ENCODE measurements at regions not wholly inside any gene's neighbourhood (a gene's known extent, or its start where the extent isn't known, plus 50 kb on each side); places are given as distances from the start of the nearest gene placed in this dataset.

- TF ChIP-seq CTCF (IDR thresholded peaks at IDR 0.05) (no peak), SIN3A (IDR thresholded peaks at IDR 0.05; ENCODE audit: borderline replicate concordance, insufficient read depth, low read depth, low read length) (no peak), POLR2AphosphoS5 (IDR thresholded peaks at IDR 0.05; ENCODE audit: low read depth, low read length) (no peak)
These were observed 196.9 kb downstream of the ADAMTS15 start for GRCh38 chr11:130645164-130645842.

Measured in Panc1 (cell line).